ENCODE measurements at regions not wholly inside any gene's neighbourhood (a gene's known extent, or its start where the extent isn't known, plus 50 kb on each side); places are given as distances from the start of the nearest gene placed in this dataset.
"Not testable (repeated sequence)": the region's sequence is repeated elsewhere in the genome, so short reads cannot be mapped to it uniquely, and the experiment has no call there.

- H2AK5ac ChIP-seq (ENCODE audit: low read depth, low read length); H3K4ac ChIP-seq (replicated peaks; ENCODE audit: insufficient read length, low read depth, low read length); H3K79me2 ChIP-seq (ENCODE audit: control insufficient read depth in 1 of 2, insufficient read depth in 2 of 2, low read length in 2 of 2); H4K8ac ChIP-seq (ENCODE audit: extremely low read depth, insufficient read depth, low read length); H3K79me1 ChIP-seq (ENCODE audit: low read depth, low read length); H2AFZ ChIP-seq (ENCODE audit: low read length); H3K9ac ChIP-seq (replicated peaks in 1 of 4; ENCODE audit: extremely low read depth in 1 of 4, low read depth in 3 of 4, low read length in 3 of 4); H3K23me2 ChIP-seq (ENCODE audit: low read depth, low read length); H2BK120ac ChIP-seq (replicated peaks; ENCODE audit: low read depth, low read length); DNase-seq (ENCODE audit: low read depth in 1 of 2, low spot score in 2 of 2); POLR2A ChIA-PET (ENCODE audit: partially characterized antibody); H3K4me1 ChIP-seq (replicated peaks in 1 of 4; ENCODE audit: control insufficient read depth in 3 of 4, insufficient read depth in 4 of 4, low read length in 3 of 4); H3K14ac ChIP-seq (ENCODE audit: insufficient read length); H3K4me2 ChIP-seq (ENCODE audit: insufficient read depth in 1 of 2, low read depth in 2 of 2, low read length in 2 of 2); H2BK20ac ChIP-seq (ENCODE audit: low read length); H3K27ac ChIP-seq (ENCODE audit: low read depth, low read length); FAIRE-seq; H4K20me1 ChIP-seq (replicated peaks in 1 of 2; ENCODE audit: control insufficient read depth in 1 of 2, insufficient read depth in 2 of 2, low read length in 2 of 2); H3K18ac ChIP-seq (ENCODE audit: extremely low read depth, low read length); H4K91ac ChIP-seq (replicated peaks; ENCODE audit: insufficient read length, low read length); H3K27me3 ChIP-seq (replicated peaks in 1 of 4; ENCODE audit: control insufficient read depth in 3 of 4, extremely low read depth in 1 of 4, insufficient read depth in 3 of 4, low read length in 3 of 4); H3K56ac ChIP-seq (replicated peaks; ENCODE audit: insufficient read length, low read depth, low read length); H3K4me3 ChIP-seq (ENCODE audit: extremely low read depth in 1 of 4, insufficient read depth in 2 of 4, low read depth in 3 of 4, low read length in 4 of 4); H2BK12ac ChIP-seq (ENCODE audit: low read depth, low read length); H3K23ac ChIP-seq (ENCODE audit: insufficient read length); H4K5ac ChIP-seq (ENCODE audit: insufficient read length, low read depth, low read length); CTCF ChIA-PET (ENCODE audit: partially characterized antibody); H2BK15ac ChIP-seq (ENCODE audit: low read length); H2BK5ac ChIP-seq (ENCODE audit: low read depth, low read length); H3K36me3 ChIP-seq (ENCODE audit: control insufficient read depth in 2 of 4, insufficient read depth in 4 of 4, low read length in 3 of 4): not testable (repeated sequence)
- peaks cover 6 to 23% of the 10 kb centered on the region in 2 experiments; a peak in 3 of 4 replicates for H3K9me3 ChIP-seq (ENCODE audit: insufficient read depth in 2 of 2, low read depth in 1 of 2, low read length in 1 of 2)
These were observed 435.2 kb downstream of the ZNF479 start for GRCh38 chr7:56697058-56697457.

All from H1 (cell line).